IMR-90 (cell line): ENCODE measurements at regions not wholly inside any gene's neighbourhood (a gene's known extent, or its start where the extent isn't known, plus 50 kb on each side); places are given as distances from the start of the nearest gene placed in this dataset.

Experiments used
- ATAC-seq: fragments of 200-7000 bp; cut with Tn5 transposase; 2 replicates; pipeline ENCODE4 v1.9.1; 2020; ENCODE audit warnings: low read depth, mild to moderate bottlenecking, moderate library complexity
- BruUV-seq: library from RNA; stranded (reverse); fragments of 400-500 nt; replicated peaks from 2 replicates; lab custom pipeline; 2021; lab: Mats Ljungman, UMichigan
- CTCF ChIA-PET: fragments of 300-600 bp; formaldehyde crosslinking; extraction: SDS; loops from one replicate; lab custom pipeline; 2021; ENCODE audit warnings: antibody characterized with exemption; lab: Yijun Ruan, JAX
- POLR2A ChIA-PET: fragments of 300-600 bp; sonication (Branson Sonifier 250); formaldehyde crosslinking; loops from one replicate; lab custom pipeline; 2022; ENCODE audit warnings: antibody characterized with exemption; ENCODE audit not compliant: unreplicated experiment; lab: Charles Lee
- DNase-seq: peaks from one replicate; pipeline ENCODE4 v3.0.0; 2013
- H2AFZ ChIP-seq: replicated peaks from 2 replicates; pipeline ENCODE3; 2013; ENCODE audit warnings: low read length, mild to moderate bottlenecking; ENCODE audit not compliant: poor library complexity
- H2AK5ac ChIP-seq: 2 replicates; pipeline ENCODE4 v1.6.1; 2013; ENCODE audit warnings: low read depth, low read length, inconsistent platforms
- H2AK9ac ChIP-seq: replicated peaks from 2 replicates; pipeline ENCODE3; 2013; ENCODE audit warnings: mild to moderate bottlenecking, low read depth, low read length, moderate library complexity; ENCODE audit not compliant: poor library complexity
- H2BK120ac ChIP-seq: 2 replicates; pipeline ENCODE4 v1.6.1; 2013; ENCODE audit warnings: low read depth, low read length, inconsistent platforms
- H2BK15ac ChIP-seq: 3 replicates; pipeline ENCODE4 v1.6.1; 2013; ENCODE audit warnings: low read depth, low read length, inconsistent platforms
- H2BK20ac ChIP-seq: 2 replicates; pipeline ENCODE4 v1.6.1; 2013; ENCODE audit warnings: low read depth, mild to moderate bottlenecking, inconsistent platforms, low read length, moderate library complexity
- H2BK5ac ChIP-seq: 2 replicates; pipeline ENCODE4 v1.6.1; 2013; ENCODE audit warnings: mild to moderate bottlenecking, low read depth, low read length, inconsistent platforms; ENCODE audit not compliant: poor library complexity, severe bottlenecking
- H3K14ac ChIP-seq: replicated peaks from 2 replicates; pipeline ENCODE4 v1.6.1; 2013; ENCODE audit warnings: low read depth, low read length, inconsistent platforms
- H3K18ac ChIP-seq: 2 replicates; pipeline ENCODE4 v1.6.1; 2013; ENCODE audit warnings: low read depth, low read length, control low read depth
- H3K23ac ChIP-seq: 2 replicates; pipeline ENCODE4 v1.6.1; 2013; ENCODE audit warnings: low read depth, low read length, inconsistent platforms
- H3K27ac ChIP-seq: 2 replicates; pipeline ENCODE4 v1.5.1; 2013; ENCODE audit warnings: mild to moderate bottlenecking, control low read depth, low read length; ENCODE audit not compliant: insufficient read depth
- H3K27me3 ChIP-seq: 2 replicates; pipeline ENCODE4 v1.6.1; 2013; ENCODE audit warnings: low read length; ENCODE audit not compliant: control insufficient read depth, insufficient read depth
- H3K36me3 ChIP-seq: 2 replicates; pipeline ENCODE4 v1.6.1; 2013; ENCODE audit warnings: low read length, mixed read lengths; ENCODE audit not compliant: control insufficient read depth, insufficient read depth
- H3K4ac ChIP-seq: 2 replicates; pipeline ENCODE4 v1.6.1; 2013; ENCODE audit warnings: low read depth, low read length, inconsistent platforms
- H3K4me1 ChIP-seq: 2 replicates; pipeline ENCODE4 v1.6.1; 2013; ENCODE audit warnings: low read length, mixed read lengths; ENCODE audit not compliant: control insufficient read depth, insufficient read depth
- H3K4me2 ChIP-seq: 2 replicates; pipeline ENCODE4 v1.6.1; 2013; ENCODE audit warnings: low read depth, mild to moderate bottlenecking, control low read depth, low read length, moderate library complexity
- H3K4me3 ChIP-seq: 2 replicates; pipeline ENCODE4 v1.5.1; 2013; ENCODE audit warnings: low read depth, mild to moderate bottlenecking, control low read depth, low read length, moderate library complexity; ENCODE audit not compliant: insufficient read depth
- H3K56ac ChIP-seq: 2 replicates; pipeline ENCODE4 v1.6.1; 2013; ENCODE audit warnings: low read length, inconsistent platforms; ENCODE audit not compliant: insufficient read depth; ENCODE audit errors: extremely low read depth
- H3K79me1 ChIP-seq, 2 experiments: 2 replicates each; pipeline ENCODE4 v1.6.1; 2013; ENCODE audit warnings: low read length in 2 of 2, inconsistent platforms in 1 of 2, low read depth in 1 of 2
- H3K9ac ChIP-seq: 2 replicates; pipeline ENCODE4 v1.6.1; 2013; ENCODE audit warnings: low read depth, low read length, control low read depth
- H3K9me1 ChIP-seq: 2 replicates; pipeline ENCODE4 v1.6.1; 2013; ENCODE audit warnings: low read length, inconsistent platforms; ENCODE audit not compliant: insufficient read depth
- H3K9me3 ChIP-seq: 2 replicates; pipeline ENCODE4 v1.6.1; 2013; ENCODE audit warnings: low read length; ENCODE audit not compliant: control insufficient read depth, insufficient read depth
- H4K20me1 ChIP-seq: 2 replicates; pipeline ENCODE4 v1.6.1; 2013; ENCODE audit warnings: low read length, inconsistent platforms; ENCODE audit not compliant: insufficient read depth
- H4K5ac ChIP-seq: 2 replicates; pipeline ENCODE4 v1.6.1; 2013; ENCODE audit warnings: mild to moderate bottlenecking, low read depth, low read length, control low read depth
- H4K8ac ChIP-seq, 2 experiments: 2 replicates each; pipeline ENCODE4 v1.6.1; 2013; ENCODE audit warnings: low read depth in 2 of 2, low read length in 2 of 2, control low read depth in 1 of 2, inconsistent platforms in 1 of 2
- H4K91ac ChIP-seq: 2 replicates; pipeline ENCODE4 v1.6.1; 2013; ENCODE audit warnings: low read depth, low read length, inconsistent platforms; ENCODE audit not compliant: insufficient read depth
- BHLHE40 ChIP-seq: fragments of 150-350 bp; IDR thresholded peaks from 2 replicates; pipeline ENCODE4 v1.6.1; 2016; ENCODE audit warnings: mild to moderate bottlenecking, low read depth, low read length
- CEBPB ChIP-seq: IDR thresholded peaks from 2 replicates; pipeline ENCODE4 v1.6.1; 2012; ENCODE audit warnings: low read depth, low read length, improper control_type of control experiment
- CHD1 ChIP-seq: IDR thresholded peaks from 2 replicates; pipeline ENCODE4 v1.6.1; 2012; ENCODE audit warnings: low read depth, low read length, improper control_type of control experiment
- FOS ChIP-seq: fragments of 150-350 bp; IDR thresholded peaks from 2 replicates; pipeline ENCODE4 v1.6.1; 2016; ENCODE audit warnings: low read depth, low read length
- MAFK ChIP-seq: IDR thresholded peaks from 2 replicates; pipeline ENCODE4 v1.6.1; 2012; ENCODE audit warnings: low read depth, low read length, improper control_type of control experiment
- MAZ ChIP-seq: IDR thresholded peaks from 2 replicates; pipeline ENCODE4 v1.6.1; 2012; ENCODE audit warnings: low read depth, mild to moderate bottlenecking, low read length, improper control_type of control experiment, moderate library complexity, borderline replicate concordance
- MXI1 ChIP-seq: IDR thresholded peaks from 2 replicates; pipeline ENCODE4 v1.6.1; 2012; ENCODE audit warnings: low read depth, mild to moderate bottlenecking, low read length, moderate library complexity, borderline replicate concordance
- NFE2L2 ChIP-seq: fragments of 150-350 bp; IDR thresholded peaks from 2 replicates; pipeline ENCODE4 v1.6.1; 2016; ENCODE audit warnings: low read depth, mild to moderate bottlenecking, low read length
- POLR2A ChIP-seq: IDR thresholded peaks from 2 replicates; pipeline ENCODE4 v1.6.1; 2012; ENCODE audit warnings: mild to moderate bottlenecking, low read depth, low read length
- RAD21 ChIP-seq: IDR thresholded peaks from 2 replicates; pipeline ENCODE4 v1.6.1; 2012; ENCODE audit warnings: low read length, improper control_type of control experiment
- RCOR1 ChIP-seq: IDR thresholded peaks from 2 replicates; pipeline ENCODE4 v1.6.1; 2012; ENCODE audit warnings: mild to moderate bottlenecking, low read length, improper control_type of control experiment; ENCODE audit not compliant: insufficient replicate concordance
- RFX5 ChIP-seq: IDR thresholded peaks from 2 replicates; pipeline ENCODE4 v1.8.0; 2012; ENCODE audit warnings: low read depth, mild to moderate bottlenecking, low read length, moderate library complexity
- SMC3 ChIP-seq: fragments of 150-350 bp; IDR thresholded peaks from 2 replicates; pipeline ENCODE4 v1.6.1; 2016; ENCODE audit warnings: low read depth, mild to moderate bottlenecking, antibody characterized with exemption, low read length, moderate library complexity
- WGBS, 2 experiments: methylation state at CpG; one replicate each; pipeline versions ENCODE4 v1.1.5 to v1.1.7; 2013; ENCODE audit warnings: missing lambda C conversion rate in 2 of 2; ENCODE audit not compliant: insufficient read length in 1 of 2; ENCODE audit errors: extremely low coverage in 2 of 2; 5-methylcytosine and 5-hydroxymethylcytosine counted together
- dilution Hi-C: fragments of 300-500 bp; cut with HindIII; formaldehyde crosslinking; loops from one replicate; pipeline ENCODE4 v1.14.3; 2018; ENCODE audit warnings: low sequenced_read_pairs; ENCODE audit not compliant: unreplicated experiment
- in situ Hi-C: fragments of 300-500 bp; cut with MboI; formaldehyde crosslinking; loops from 3 replicates; pipeline ENCODE4 v1.14.3; 2019; ENCODE audit warnings: low sequenced_read_pairs, inconsistent platforms, mixed read lengths
- intact Hi-C: fragments of 100-400 bp; cut with micrococcal nuclease; formaldehyde crosslinking; loops from 2 replicates; pipeline ENCODE4 v1.10.0; 2022
- TF ChIP-seq, protein P1 (sequence below): fragments of 150-350 bp; IDR thresholded peaks from 2 replicates; pipeline ENCODE4 v1.6.1; 2016; ENCODE audit warnings: low read depth, mild to moderate bottlenecking, low read length, moderate library complexity, borderline replicate concordance
- TF ChIP-seq, protein P2 (sequence below): fragments of 150-350 bp; IDR thresholded peaks from 2 replicates; pipeline ENCODE4 v1.6.1; 2017; ENCODE audit warnings: mild to moderate bottlenecking, antibody characterized with exemption, low read length, low read depth
- TF ChIP-seq, protein P3 (sequence below): conservative IDR thresholded peaks from 2 replicates; pipeline ENCODE4 v1.5.1; 2012; ENCODE audit warnings: mild to moderate bottlenecking, low read depth, low read length, improper control_type of control experiment

GRCh38 chr20:18906046-18906445 is 92.5 kb downstream of the SCP2D1 start:
- Histone ChIP-seq H3K4me3 (no peak overlapping the region), H2AK9ac (no peak overlapping the region), H3K18ac (no peak overlapping the region), H3K9me1 (no peaks in the 10 kb centered on the region), H2BK5ac (no peak overlapping the region), H4K5ac (no peak overlapping the region), H3K9ac (no peak overlapping the region), H3K9me3 (no peaks in the 10 kb centered on the region), H3K4ac (no peak overlapping the region), H2BK20ac (no peak overlapping the region), H2BK15ac (no peak overlapping the region), H2BK120ac (no peak overlapping the region), H2AK5ac (no peak overlapping the region), H2AFZ (no peak overlapping the region), H4K20me1 (no peaks in the 10 kb centered on the region), H4K91ac (no peak overlapping the region), H3K4me2 (no peak overlapping the region), H3K56ac (no peak overlapping the region), H3K27ac (no peak overlapping the region), H3K23ac (no peak overlapping the region), H3K36me3 (no peaks in the 10 kb centered on the region), H3K79me1 (no peaks in the 10 kb centered on the region), H4K8ac (no peak overlapping the region), H3K4me1 (no peaks in the 10 kb centered on the region), H3K14ac (no peak overlapping the region), H3K27me3 (no peaks in the 10 kb centered on the region)
- TF ChIP-seq, protein P1, sequence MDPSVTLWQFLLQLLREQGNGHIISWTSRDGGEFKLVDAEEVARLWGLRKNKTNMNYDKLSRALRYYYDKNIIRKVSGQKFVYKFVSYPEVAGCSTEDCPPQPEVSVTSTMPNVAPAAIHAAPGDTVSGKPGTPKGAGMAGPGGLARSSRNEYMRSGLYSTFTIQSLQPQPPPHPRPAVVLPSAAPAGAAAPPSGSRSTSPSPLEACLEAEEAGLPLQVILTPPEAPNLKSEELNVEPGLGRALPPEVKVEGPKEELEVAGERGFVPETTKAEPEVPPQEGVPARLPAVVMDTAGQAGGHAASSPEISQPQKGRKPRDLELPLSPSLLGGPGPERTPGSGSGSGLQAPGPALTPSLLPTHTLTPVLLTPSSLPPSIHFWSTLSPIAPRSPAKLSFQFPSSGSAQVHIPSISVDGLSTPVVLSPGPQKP, result no peak
- TF ChIP-seq POLR2A (no peak), MXI1 (no peak), SMC3 (no peak), BHLHE40 (no peak), CHD1 (no peak), RCOR1 (no peak), NFE2L2 (no peak), MAFK (no peak), CEBPB (no peak), RAD21 (no peak), RFX5 (no peak), FOS (no peak), MAZ (no peak)
- TF ChIP-seq, protein P2, sequence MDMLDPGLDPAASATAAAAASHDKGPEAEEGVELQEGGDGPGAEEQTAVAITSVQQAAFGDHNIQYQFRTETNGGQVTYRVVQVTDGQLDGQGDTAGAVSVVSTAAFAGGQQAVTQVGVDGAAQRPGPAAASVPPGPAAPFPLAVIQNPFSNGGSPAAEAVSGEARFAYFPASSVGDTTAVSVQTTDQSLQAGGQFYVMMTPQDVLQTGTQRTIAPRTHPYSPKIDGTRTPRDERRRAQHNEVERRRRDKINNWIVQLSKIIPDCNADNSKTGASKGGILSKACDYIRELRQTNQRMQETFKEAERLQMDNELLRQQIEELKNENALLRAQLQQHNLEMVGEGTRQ, result no peak
- TF ChIP-seq, protein P3, sequence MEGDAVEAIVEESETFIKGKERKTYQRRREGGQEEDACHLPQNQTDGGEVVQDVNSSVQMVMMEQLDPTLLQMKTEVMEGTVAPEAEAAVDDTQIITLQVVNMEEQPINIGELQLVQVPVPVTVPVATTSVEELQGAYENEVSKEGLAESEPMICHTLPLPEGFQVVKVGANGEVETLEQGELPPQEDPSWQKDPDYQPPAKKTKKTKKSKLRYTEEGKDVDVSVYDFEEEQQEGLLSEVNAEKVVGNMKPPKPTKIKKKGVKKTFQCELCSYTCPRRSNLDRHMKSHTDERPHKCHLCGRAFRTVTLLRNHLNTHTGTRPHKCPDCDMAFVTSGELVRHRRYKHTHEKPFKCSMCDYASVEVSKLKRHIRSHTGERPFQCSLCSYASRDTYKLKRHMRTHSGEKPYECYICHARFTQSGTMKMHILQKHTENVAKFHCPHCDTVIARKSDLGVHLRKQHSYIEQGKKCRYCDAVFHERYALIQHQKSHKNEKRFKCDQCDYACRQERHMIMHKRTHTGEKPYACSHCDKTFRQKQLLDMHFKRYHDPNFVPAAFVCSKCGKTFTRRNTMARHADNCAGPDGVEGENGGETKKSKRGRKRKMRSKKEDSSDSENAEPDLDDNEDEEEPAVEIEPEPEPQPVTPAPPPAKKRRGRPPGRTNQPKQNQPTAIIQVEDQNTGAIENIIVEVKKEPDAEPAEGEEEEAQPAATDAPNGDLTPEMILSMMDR, result no peak
- dilution Hi-C loops (no loop called here), intact Hi-C loops (no loop called here), in situ Hi-C loops (no loop called here)
- WGBS, 2 experiments, result no CpG with 5 or more reads among the region's 2 CpGs
- no peak for DNase-seq
- no TSS peak for BruUV-seq
- ChIA-PET POLR2A (no interaction called here), CTCF (no interaction called here)
- ATAC-seq, result no peak
